ENCODE measurements at regions not wholly inside any gene's neighbourhood (a gene's known extent, or its start where the extent isn't known, plus 50 kb on each side); places are given as distances from the start of the nearest gene placed in this dataset.
"Not testable (repeated sequence)": the region's sequence is repeated elsewhere in the genome, so short reads cannot be mapped to it uniquely, and the experiment has no call there.

DNA sequence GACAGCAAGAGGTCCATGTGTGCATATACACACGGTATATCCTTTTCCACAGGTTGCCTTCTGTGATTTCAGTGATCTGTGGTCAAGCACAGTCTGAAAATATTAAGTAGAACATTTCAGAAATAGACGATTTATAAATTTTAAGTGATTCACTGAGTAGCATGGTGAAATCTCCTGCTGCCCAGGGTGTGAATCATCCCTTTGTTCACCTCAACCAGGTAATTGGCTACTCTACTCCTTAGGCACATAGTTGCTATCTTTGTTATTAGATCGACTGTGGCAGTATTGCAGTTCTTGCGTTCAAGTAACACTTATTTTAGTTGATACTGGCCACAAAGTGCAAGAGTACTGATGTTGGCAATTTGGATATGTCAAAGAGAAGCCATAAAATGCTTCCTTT is 1421.7 kb downstream of the GRIK2 start:
- Histone ChIP-seq H3K27me3 (no peaks in the 10 kb centered on the region), H3K9me3 (no peaks in the 10 kb centered on the region), H3K4me3 (no peak overlapping the region), H3K4me1 (no peaks in the 10 kb centered on the region), H3K27ac (replicated peaks in 1 of 4) (no peak overlapping the region), H3K36me3 (no peaks in the 10 kb centered on the region)
- TF ChIP-seq, protein P1, sequence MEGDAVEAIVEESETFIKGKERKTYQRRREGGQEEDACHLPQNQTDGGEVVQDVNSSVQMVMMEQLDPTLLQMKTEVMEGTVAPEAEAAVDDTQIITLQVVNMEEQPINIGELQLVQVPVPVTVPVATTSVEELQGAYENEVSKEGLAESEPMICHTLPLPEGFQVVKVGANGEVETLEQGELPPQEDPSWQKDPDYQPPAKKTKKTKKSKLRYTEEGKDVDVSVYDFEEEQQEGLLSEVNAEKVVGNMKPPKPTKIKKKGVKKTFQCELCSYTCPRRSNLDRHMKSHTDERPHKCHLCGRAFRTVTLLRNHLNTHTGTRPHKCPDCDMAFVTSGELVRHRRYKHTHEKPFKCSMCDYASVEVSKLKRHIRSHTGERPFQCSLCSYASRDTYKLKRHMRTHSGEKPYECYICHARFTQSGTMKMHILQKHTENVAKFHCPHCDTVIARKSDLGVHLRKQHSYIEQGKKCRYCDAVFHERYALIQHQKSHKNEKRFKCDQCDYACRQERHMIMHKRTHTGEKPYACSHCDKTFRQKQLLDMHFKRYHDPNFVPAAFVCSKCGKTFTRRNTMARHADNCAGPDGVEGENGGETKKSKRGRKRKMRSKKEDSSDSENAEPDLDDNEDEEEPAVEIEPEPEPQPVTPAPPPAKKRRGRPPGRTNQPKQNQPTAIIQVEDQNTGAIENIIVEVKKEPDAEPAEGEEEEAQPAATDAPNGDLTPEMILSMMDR (IDR thresholded peaks at IDR 0.05): no peak
- TF ChIP-seq POLR2AphosphoS5 (IDR thresholded peaks at IDR 0.05) (no peak), POLR2A (IDR thresholded peaks at IDR 0.05; ENCODE audit: low read depth) (no peak), EP300 (IDR thresholded peaks at IDR 0.05) (no peak)
- intact Hi-C loops (cut with DNase I): no loop called here
- no peak for DNase-seq (ENCODE audit: extremely low spot score)
- 66% methylated on average over 4 of the region's 4 CpGs for WGBS

DNA sequence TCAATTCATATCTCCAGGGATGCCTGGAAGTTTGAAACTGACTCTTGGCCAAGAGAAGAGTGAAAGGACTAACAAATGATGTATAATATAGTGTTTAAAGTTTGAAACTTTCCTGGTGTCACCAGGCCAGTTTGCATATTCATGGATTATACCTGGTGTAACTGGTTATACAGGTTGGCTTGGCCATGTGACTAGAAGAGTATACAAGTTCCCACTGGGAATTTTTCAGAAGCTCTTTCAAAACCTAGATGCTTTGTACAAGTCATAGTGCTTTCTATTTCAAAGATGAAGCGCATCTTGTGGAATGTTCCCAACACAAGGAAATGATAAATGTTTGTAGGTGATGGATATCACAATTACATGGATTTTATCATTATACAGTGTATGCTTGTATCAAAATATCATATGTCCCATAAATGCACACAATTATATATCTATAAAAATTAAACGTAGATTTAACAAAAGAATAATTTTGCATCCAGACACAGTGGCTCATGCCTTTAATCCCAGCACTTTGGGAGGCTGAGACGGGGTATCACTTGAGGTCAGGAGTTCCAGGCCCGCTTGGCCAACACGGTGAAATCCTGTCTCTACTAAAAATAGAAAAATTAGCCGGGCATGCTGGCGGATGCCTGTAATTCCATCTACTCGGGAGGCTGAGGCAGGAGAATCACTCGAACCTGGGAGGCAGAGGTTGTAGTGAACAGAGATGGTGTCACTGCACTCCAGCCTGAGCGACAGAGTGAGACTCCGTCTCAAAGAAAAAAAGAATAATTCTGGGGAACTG is 1420.2 kb downstream of the GRIK2 start:
- intact Hi-C loops (cut with DNase I): no loop called here
- Histone ChIP-seq H3K36me3 (no peaks in the 10 kb centered on the region), H3K4me3 (no peak overlapping the region), H3K4me1 (no peaks in the 10 kb centered on the region), H3K9me3 (no peaks in the 10 kb centered on the region), H3K27me3 (peaks cover 0 to 6% (median 0%) of the 10 kb centered on the region in 4 donors), H3K27ac (replicated peaks in 1 of 4) (no peak overlapping the region)
- 79% methylated on average over 11 of the region's 11 CpGs for WGBS
- TF ChIP-seq POLR2AphosphoS5 (IDR thresholded peaks at IDR 0.05) (no peak), POLR2A (IDR thresholded peaks at IDR 0.05; ENCODE audit: low read depth) (no peak), EP300 (IDR thresholded peaks at IDR 0.05) (no peak)
- TF ChIP-seq, protein P1 (IDR thresholded peaks at IDR 0.05): no peak
- no peak for DNase-seq (ENCODE audit: extremely low spot score)

DNA sequence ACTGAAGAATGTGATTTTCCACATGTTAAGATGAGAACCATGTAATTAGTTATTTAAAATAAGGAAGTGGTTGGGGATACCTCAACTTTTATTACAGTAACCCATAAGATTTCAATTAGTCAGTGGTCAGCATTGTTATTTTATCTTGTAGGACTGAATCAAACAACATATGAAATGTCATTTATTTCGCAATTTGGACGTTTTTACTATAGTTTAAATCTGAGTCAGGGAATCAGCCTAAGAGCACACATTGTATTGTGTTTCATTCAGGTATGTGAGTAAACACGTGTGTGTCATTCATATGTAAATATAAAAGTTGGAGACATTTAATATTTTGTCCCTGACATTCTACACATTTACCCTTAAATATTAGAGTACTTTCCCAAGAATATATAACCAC is 1418.7 kb downstream of the GRIK2 start:
- no peaks in the 10 kb centered on the region for H3K36me3 ChIP-seq
- 72% methylated on average over 3 of the region's 3 CpGs for WGBS
- DNase-seq (ENCODE audit: extremely low spot score): no peak
- no peak overlapping the region for H3K4me3 ChIP-seq
- H3K9me3 ChIP-seq: no peaks in the 10 kb centered on the region
- intact Hi-C loops (cut with DNase I): no loop called here
- TF ChIP-seq EP300 (IDR thresholded peaks at IDR 0.05): no peak
- no peak for TF ChIP-seq POLR2A (IDR thresholded peaks at IDR 0.05; ENCODE audit: low read depth)
- no peak for TF ChIP-seq POLR2AphosphoS5 (IDR thresholded peaks at IDR 0.05)
- TF ChIP-seq, protein P1 (IDR thresholded peaks at IDR 0.05): no peak
- H3K27ac ChIP-seq (replicated peaks in 1 of 4): no peak overlapping the region
- peaks cover 0 to 6% (median 0%) of the 10 kb centered on the region in 4 donors for H3K27me3 ChIP-seq
- no peaks in the 10 kb centered on the region for H3K4me1 ChIP-seq

DNA sequence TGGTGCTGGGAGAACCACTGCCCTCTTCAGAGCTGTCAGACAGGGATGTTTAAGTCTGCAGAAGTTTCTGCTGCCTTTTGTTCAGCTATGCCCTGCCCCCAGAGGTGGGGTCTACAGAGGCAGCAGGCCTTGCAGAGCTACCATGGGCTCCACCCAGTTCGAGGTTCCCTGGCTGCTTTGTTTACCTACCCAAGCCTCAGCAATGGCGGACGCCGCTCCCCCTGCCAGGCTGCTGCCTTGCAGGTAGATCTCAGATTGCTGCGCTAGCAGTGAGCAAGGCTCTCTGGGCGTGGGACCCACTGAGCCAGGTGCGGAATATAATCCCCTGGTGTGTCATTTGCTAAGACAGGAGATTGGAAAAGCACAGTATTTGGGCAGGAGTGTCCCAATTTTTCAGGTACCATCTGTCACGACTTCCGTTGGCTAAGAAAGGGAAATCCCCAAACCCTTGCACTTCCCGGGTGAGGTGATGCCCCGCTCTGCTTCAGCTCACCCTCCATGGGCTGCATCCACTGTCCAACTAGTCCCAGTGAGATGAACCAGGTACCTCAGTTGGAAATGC is 1415.5 kb downstream of the GRIK2 start:
- DNase-seq (ENCODE audit: extremely low spot score); H3K4me3 ChIP-seq; H3K27ac ChIP-seq (replicated peaks in 1 of 4); intact Hi-C loops (cut with DNase I); H3K4me1 ChIP-seq; H3K36me3 ChIP-seq; H3K27me3 ChIP-seq; H3K9me3 ChIP-seq: not testable (repeated sequence)
- WGBS: 91% methylated on average over 11 of the region's 11 CpGs

DNA sequence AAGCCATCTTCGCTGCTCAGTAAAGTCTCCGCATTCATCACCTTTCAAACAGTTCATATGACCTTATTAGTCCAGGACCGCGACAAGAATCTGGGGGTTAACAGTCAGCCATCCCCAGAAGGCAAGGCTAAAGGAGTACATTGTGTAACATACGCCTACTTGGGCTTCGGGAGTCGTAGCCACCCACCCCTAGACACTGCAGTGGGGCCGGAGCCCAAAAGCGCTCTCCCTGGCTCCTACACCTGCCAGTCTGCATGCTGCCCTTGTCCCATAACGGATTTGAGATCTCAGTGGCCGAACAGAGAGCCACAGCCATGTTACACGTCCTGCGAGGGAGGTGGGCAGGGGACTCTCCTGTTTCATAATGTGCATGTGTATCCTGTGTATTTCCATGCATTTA is 1405.5 kb downstream of the GRIK2 start:
- no peaks in the 10 kb centered on the region for H3K4me1 ChIP-seq
- no peak overlapping the region for H3K4me3 ChIP-seq
- no peaks in the 10 kb centered on the region for H3K36me3 ChIP-seq
- peaks cover 0 to 6% (median 0%) of the 10 kb centered on the region in 4 donors for H3K27me3 ChIP-seq
- no peak for TF ChIP-seq POLR2A (IDR thresholded peaks at IDR 0.05; ENCODE audit: low read depth)
- TF ChIP-seq EP300 (IDR thresholded peaks at IDR 0.05): no peak
- TF ChIP-seq POLR2AphosphoS5 (IDR thresholded peaks at IDR 0.05): no peak
- TF ChIP-seq, protein P1 (IDR thresholded peaks at IDR 0.05): no peak
- H3K9me3 ChIP-seq: no peaks in the 10 kb centered on the region
- H3K27ac ChIP-seq (replicated peaks in 1 of 4): no peak overlapping the region
- 81% methylated on average over 13 of the region's 13 CpGs for WGBS
- intact Hi-C loops (cut with DNase I): no loop called here
- DNase-seq (ENCODE audit: extremely low spot score): no peak

Measured in esophagus muscularis mucosa (tissue), 4 donors.